ENCODE measurements at regions not wholly inside any gene's neighbourhood (a gene's known extent, or its start where the extent isn't known, plus 50 kb on each side); places are given as distances from the start of the nearest gene placed in this dataset.

- Mint-ChIP-seq H3K36me3 (no peaks in the 10 kb centered on the region), H3K27me3 (no peaks in the 10 kb centered on the region), H3K9me3 (peaks cover 0 to 24% (median 5%) of the 10 kb centered on the region in 7 donors), H3K27ac (peak overlapping the region; percentile 22 to 86 (median 59)), H3K4me3 (peak overlapping the region; percentile 84 to 95 (median 88)), H3K4me1 (peaks cover 0 to 15% (median 7%) of the 10 kb centered on the region in 4 donors)
- DNase-seq (peak; percentile 25 to 58 (median 42)), ATAC-seq (ENCODE audit: low read depth in 2 of 2) (peak; percentile 63 to 70)
- Histone ChIP-seq H3K36me3 (ENCODE audit: control insufficient read depth, insufficient read depth, low read length) (no peaks in the 10 kb centered on the region), H3K4me3 (ENCODE audit: low read depth, low read length) (peak overlapping the region; percentile 81), H3K9me3 (ENCODE audit: control insufficient read depth in 2 of 2, low read length in 2 of 2) (peaks cover 1 to 4% of the 10 kb centered on the region in 2 experiments), H3K27me3 (ENCODE audit: control insufficient read depth, insufficient read depth, low read length) (no peaks in the 10 kb centered on the region), H3K27ac (ENCODE audit: insufficient read depth, low read length, poor library complexity, severe bottlenecking) (peak overlapping the region; percentile 69), H3K4me1 (ENCODE audit: control insufficient read depth, insufficient read depth, low read length, poor library complexity, severe bottlenecking) (no peaks in the 10 kb centered on the region)
These were observed 1494.7 kb upstream of the TMEM132C start for GRCh38 chr12:126772171-126772864.

GRCh38 chr12:126773012-126773411 lies 1494.0 kb upstream of the TMEM132C start:
- Histone ChIP-seq H3K27me3 (ENCODE audit: control insufficient read depth, insufficient read depth, low read length) (no peaks in the 10 kb centered on the region), H3K27ac (ENCODE audit: insufficient read depth, low read length, poor library complexity, severe bottlenecking) (peak overlapping the region; percentile 69), H3K36me3 (ENCODE audit: control insufficient read depth, insufficient read depth, low read length) (no peaks in the 10 kb centered on the region), H3K4me1 (ENCODE audit: control insufficient read depth, insufficient read depth, low read length, poor library complexity, severe bottlenecking) (no peaks in the 10 kb centered on the region), H3K4me3 (ENCODE audit: low read depth, low read length) (no peak overlapping the region), H3K9me3 (ENCODE audit: control insufficient read depth in 2 of 2, low read length in 2 of 2) (peaks cover 0 to 4% of the 10 kb centered on the region in 2 experiments)
- Mint-ChIP-seq H3K4me1 (peaks cover 0 to 15% (median 7%) of the 10 kb centered on the region in 4 donors), H3K36me3 (no peaks in the 10 kb centered on the region), H3K27me3 (no peaks in the 10 kb centered on the region), H3K4me3 (no peak overlapping the region), H3K27ac (peak overlapping the region in 1 of 3 donors; percentile 59), H3K9me3 (peaks cover 0 to 24% (median 5%) of the 10 kb centered on the region in 7 donors)
- ATAC-seq (ENCODE audit: low read depth in 2 of 2) (no peak), DNase-seq (no peak)

GRCh38 chr12:126773491-126773890 lies 1493.5 kb upstream of the TMEM132C start:
- H3K4me3 ChIP-seq (ENCODE audit: low read depth, low read length): no peak overlapping the region

GRCh38 chr12:126776026-126776655 lies 1490.8 kb upstream of the TMEM132C start:
- Histone ChIP-seq H3K36me3 (ENCODE audit: control insufficient read depth, insufficient read depth, low read length) (no peaks in the 10 kb centered on the region), H3K4me3 (ENCODE audit: low read depth, low read length) (no peak overlapping the region), H3K9me3 (ENCODE audit: control insufficient read depth in 2 of 2, low read length in 2 of 2) (peaks cover 0 to 2% of the 10 kb centered on the region in 2 experiments), H3K27me3 (ENCODE audit: control insufficient read depth, insufficient read depth, low read length) (no peaks in the 10 kb centered on the region), H3K4me1 (ENCODE audit: control insufficient read depth, insufficient read depth, low read length, poor library complexity, severe bottlenecking) (no peaks in the 10 kb centered on the region), H3K27ac (ENCODE audit: insufficient read depth, low read length, poor library complexity, severe bottlenecking) (no peak overlapping the region)
- Mint-ChIP-seq H3K4me3 (no peak overlapping the region), H3K27me3 (no peaks in the 10 kb centered on the region), H3K4me1 (peaks cover 0 to 9% (median 4%) of the 10 kb centered on the region in 4 donors), H3K27ac (no peak overlapping the region), H3K36me3 (no peaks in the 10 kb centered on the region), H3K9me3 (peaks cover 0 to 24% (median 3%) of the 10 kb centered on the region in 7 donors)
- DNase-seq (no peak), ATAC-seq (ENCODE audit: low read depth in 2 of 2) (no peak)

More at GRCh38 chr12:126773491-126773890, 1493.5 kb upstream of the TMEM132C start:
- peak overlapping the region in 1 of 3 donors; percentile 59 for H3K27ac Mint-ChIP-seq
- DNase-seq (no peak), ATAC-seq (ENCODE audit: low read depth in 2 of 2) (no peak)
- no peaks in the 10 kb centered on the region for H3K36me3 ChIP-seq (ENCODE audit: control insufficient read depth, insufficient read depth, low read length)
- peaks cover 0 to 24% (median 5%) of the 10 kb centered on the region in 7 donors for H3K9me3 Mint-ChIP-seq
- peak overlapping the region; percentile 69 for H3K27ac ChIP-seq (ENCODE audit: insufficient read depth, low read length, poor library complexity, severe bottlenecking)
- no peaks in the 10 kb centered on the region for H3K27me3 ChIP-seq (ENCODE audit: control insufficient read depth, insufficient read depth, low read length)
- H3K9me3 ChIP-seq (ENCODE audit: control insufficient read depth in 2 of 2, low read length in 2 of 2): peaks cover 0 to 4% of the 10 kb centered on the region in 2 experiments
- no peaks in the 10 kb centered on the region for H3K4me1 ChIP-seq (ENCODE audit: control insufficient read depth, insufficient read depth, low read length, poor library complexity, severe bottlenecking)
- H3K27me3 Mint-ChIP-seq: no peaks in the 10 kb centered on the region
- no peaks in the 10 kb centered on the region for H3K36me3 Mint-ChIP-seq
- peak overlapping the region in 1 of 4 donors; percentile 17 for H3K4me3 Mint-ChIP-seq
- peaks cover 0 to 13% (median 4%) of the 10 kb centered on the region in 4 donors for H3K4me1 Mint-ChIP-seq

- Histone ChIP-seq H3K4me3 (ENCODE audit: low read depth, low read length) (no peak overlapping the region), H3K4me1 (ENCODE audit: control insufficient read depth, insufficient read depth, low read length, poor library complexity, severe bottlenecking) (no peaks in the 10 kb centered on the region), H3K36me3 (ENCODE audit: control insufficient read depth, insufficient read depth, low read length) (no peaks in the 10 kb centered on the region), H3K27ac (ENCODE audit: insufficient read depth, low read length, poor library complexity, severe bottlenecking) (no peak overlapping the region), H3K27me3 (ENCODE audit: control insufficient read depth, insufficient read depth, low read length) (no peaks in the 10 kb centered on the region), H3K9me3 (ENCODE audit: control insufficient read depth in 2 of 2, low read length in 2 of 2) (no peaks in the 10 kb centered on the region)
- Mint-ChIP-seq H3K4me3 (no peak overlapping the region), H3K27ac (no peak overlapping the region), H3K27me3 (no peaks in the 10 kb centered on the region), H3K9me3 (no peaks in the 10 kb centered on the region), H3K36me3 (no peaks in the 10 kb centered on the region), H3K4me1 (no peaks in the 10 kb centered on the region)
- ATAC-seq (ENCODE audit: low read depth in 2 of 2) (no peak), DNase-seq (no peak)
These were observed 1486.6 kb upstream of the TMEM132C start for GRCh38 chr12:126780343-126780742.

GRCh38 chr12:126781593-126781992 lies 1485.4 kb upstream of the TMEM132C start:
- Mint-ChIP-seq H3K9me3 (peaks cover 0 to 4% (median 0%) of the 10 kb centered on the region in 7 donors), H3K4me1 (no peaks in the 10 kb centered on the region), H3K27me3 (no peaks in the 10 kb centered on the region), H3K4me3 (no peak overlapping the region), H3K36me3 (no peaks in the 10 kb centered on the region), H3K27ac (no peak overlapping the region)
- DNase-seq: no peak
- Histone ChIP-seq H3K27me3 (ENCODE audit: control insufficient read depth, insufficient read depth, low read length) (no peaks in the 10 kb centered on the region), H3K27ac (ENCODE audit: insufficient read depth, low read length, poor library complexity, severe bottlenecking) (no peak overlapping the region), H3K4me3 (ENCODE audit: low read depth, low read length) (no peak overlapping the region), H3K36me3 (ENCODE audit: control insufficient read depth, insufficient read depth, low read length) (no peaks in the 10 kb centered on the region), H3K9me3 (ENCODE audit: control insufficient read depth in 2 of 2, low read length in 2 of 2) (no peaks in the 10 kb centered on the region), H3K4me1 (ENCODE audit: control insufficient read depth, insufficient read depth, low read length, poor library complexity, severe bottlenecking) (no peaks in the 10 kb centered on the region)
- ATAC-seq (ENCODE audit: low read depth in 2 of 2): no peak

- H3K4me1 ChIP-seq (ENCODE audit: control insufficient read depth, insufficient read depth, low read length, poor library complexity, severe bottlenecking): no peaks in the 10 kb centered on the region
- no peaks in the 10 kb centered on the region for H3K36me3 Mint-ChIP-seq
- no peaks in the 10 kb centered on the region for H3K27me3 Mint-ChIP-seq
- no peak for DNase-seq
- no peak for ATAC-seq (ENCODE audit: low read depth in 2 of 2)
- no peaks in the 10 kb centered on the region for H3K4me1 Mint-ChIP-seq
- H3K9me3 ChIP-seq (ENCODE audit: control insufficient read depth in 2 of 2, low read length in 2 of 2): no peaks in the 10 kb centered on the region
- no peak overlapping the region for H3K27ac ChIP-seq (ENCODE audit: insufficient read depth, low read length, poor library complexity, severe bottlenecking)
- peaks cover 0 to 4% (median 0%) of the 10 kb centered on the region in 7 donors for H3K9me3 Mint-ChIP-seq
- no peaks in the 10 kb centered on the region for H3K27me3 ChIP-seq (ENCODE audit: control insufficient read depth, insufficient read depth, low read length)
- no peaks in the 10 kb centered on the region for H3K36me3 ChIP-seq (ENCODE audit: control insufficient read depth, insufficient read depth, low read length)
- H3K27ac Mint-ChIP-seq: no peak overlapping the region
- H3K4me3 Mint-ChIP-seq: no peak overlapping the region
- no peak overlapping the region for H3K4me3 ChIP-seq (ENCODE audit: low read depth, low read length)
These were observed 1484.9 kb upstream of the TMEM132C start for GRCh38 chr12:126782083-126782482.
